Panc1 (cell line): ENCODE measurements at regions not wholly inside any gene's neighbourhood (a gene's known extent, or its start where the extent isn't known, plus 50 kb on each side); places are given as distances from the start of the nearest gene placed in this dataset.

ENCODE experiments used
- ATAC-seq: fragments of 200-7000 bp; cut with Tn5 transposase; 2 replicates; pipeline ENCODE4 v1.9.1; 2020; ENCODE audit warnings: mild to moderate bottlenecking, moderate library complexity
- BruUV-seq: library from RNA; stranded (reverse); fragments of 400-500 nt; replicated peaks from 2 replicates; lab custom pipeline; 2021; lab: Mats Ljungman, UMichigan
- CTCF ChIA-PET: fragments of 300-600 bp; sonication (Branson Sonifier 250); formaldehyde crosslinking; loops from one replicate; lab custom pipeline; 2022; ENCODE audit warnings: antibody characterized with exemption; lab: Charles Lee
- POLR2A ChIA-PET: fragments of 300-600 bp; sonication (Branson Sonifier 250); formaldehyde crosslinking; loops from one replicate; lab custom pipeline; 2022; ENCODE audit warnings: antibody characterized with exemption; lab: Charles Lee
- DNase-seq: peaks from one replicate; pipeline ENCODE4 v3.0.0-alpha.2; 2010; ENCODE audit warnings: low read depth, low spot score
- H3K27ac ChIP-seq: 2 replicates; pipeline ENCODE4 v1.5.1; 2011; ENCODE audit warnings: mild to moderate bottlenecking, low read length, inconsistent platforms
- H3K27me3 ChIP-seq: fragments of 200-500 bp; sonication (Bioruptor generic); 2 replicates; pipeline ENCODE4 v1.6.0; 2014; ENCODE audit warnings: low read length, inconsistent platforms; ENCODE audit not compliant: control insufficient read depth, insufficient read depth
- H3K36me3 ChIP-seq: fragments of 200-500 bp; sonication (Bioruptor generic); 2 replicates; pipeline ENCODE4 v1.5.1; 2014; ENCODE audit warnings: inconsistent platforms, mild to moderate bottlenecking, low read length, moderate library complexity; ENCODE audit not compliant: control insufficient read depth, insufficient read depth
- H3K4me1 ChIP-seq: 2 replicates; pipeline ENCODE4 v1.5.1; 2011; ENCODE audit warnings: inconsistent platforms, mild to moderate bottlenecking, low read length, moderate library complexity; ENCODE audit not compliant: control insufficient read depth, insufficient read depth
- H3K4me3 ChIP-seq, 2 experiments: 2 replicates each; pipeline ENCODE4 v1.5.1; 2011 to 2012; ENCODE audit warnings: low read depth in 2 of 2, low read length in 2 of 2, mild to moderate bottlenecking in 2 of 2, inconsistent platforms in 1 of 2, moderate library complexity in 1 of 2
- H3K9me3 ChIP-seq: fragments of 200-500 bp; sonication (Bioruptor generic); 2 replicates; pipeline ENCODE4 v1.5.1; 2014; ENCODE audit warnings: low read depth, mild to moderate bottlenecking, inconsistent platforms, low read length, moderate library complexity; ENCODE audit not compliant: control insufficient read depth, insufficient read depth
- POLR2AphosphoS5 ChIP-seq: IDR thresholded peaks from 2 replicates; pipeline ENCODE4 v1.6.1; 2012; ENCODE audit warnings: mild to moderate bottlenecking, low read depth, low read length, moderate library complexity
- SIN3A ChIP-seq: IDR thresholded peaks from 2 replicates; pipeline ENCODE4 v1.6.1; 2012; ENCODE audit warnings: low read depth, mild to moderate bottlenecking, low read length, moderate library complexity, borderline replicate concordance; ENCODE audit not compliant: insufficient read depth
- TCF7L2 ChIP-seq: IDR thresholded peaks from 2 replicates; pipeline ENCODE4 v1.6.1; 2011; ENCODE audit warnings: mild to moderate bottlenecking, low read depth, low read length, inconsistent platforms
- in situ Hi-C: cut with HindIII; loops from 2 replicates; pipeline ENCODE4 v1.10.0; 2016; ENCODE audit warnings: low sequenced_read_pairs, low pct_unique_long_range_greater_than_20kb
- intact Hi-C: fragments of 100-400 bp; cut with micrococcal nuclease; formaldehyde crosslinking; loops from one replicate; pipeline ENCODE4 v1.10.0; 2022; ENCODE audit not compliant: unreplicated experiment
- TF ChIP-seq, protein P1 (sequence below): fragments of 450-650 bp; IDR thresholded peaks from 2 replicates; pipeline ENCODE4 v1.5.1; 2017; ENCODE audit warnings: mild to moderate bottlenecking
- TF ChIP-seq, protein P2 (sequence below), 2 experiments: IDR thresholded peaks; 2 replicates each; pipeline ENCODE4 v1.6.1; 2011 to 2012; ENCODE audit warnings: low read depth in 2 of 2, control low read depth in 1 of 2, low read length in 1 of 2, mild to moderate bottlenecking in 1 of 2, moderate library complexity in 1 of 2; ENCODE audit not compliant: insufficient read depth in 1 of 2

DNA sequence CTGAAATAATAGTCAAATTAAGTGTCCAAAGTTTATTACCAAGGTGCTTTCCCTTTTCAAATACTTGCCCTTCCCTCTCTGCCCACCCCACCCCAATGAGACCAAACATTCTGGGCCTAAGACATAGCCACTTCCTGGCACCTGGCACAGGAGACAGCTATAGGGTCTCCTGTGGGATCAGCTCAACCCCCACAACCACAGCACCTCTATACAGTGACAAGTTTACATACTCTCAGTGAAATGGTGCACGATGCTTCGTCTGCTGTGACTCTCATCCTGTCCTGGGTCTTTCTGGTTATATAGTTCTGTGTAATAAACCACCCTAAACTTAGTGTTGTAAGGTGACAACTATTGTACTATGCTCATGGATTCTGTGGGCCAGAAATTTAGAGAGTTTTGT, 466.2 kb downstream of the FBXO15 start:
- DNase-seq (no peak), ATAC-seq (no peak)
- intact Hi-C loops = no loop called here
- ChIA-PET POLR2A (no interaction called here), CTCF (no interaction called here)
- BruUV-seq = no TSS peak
- TF ChIP-seq, protein P1, sequence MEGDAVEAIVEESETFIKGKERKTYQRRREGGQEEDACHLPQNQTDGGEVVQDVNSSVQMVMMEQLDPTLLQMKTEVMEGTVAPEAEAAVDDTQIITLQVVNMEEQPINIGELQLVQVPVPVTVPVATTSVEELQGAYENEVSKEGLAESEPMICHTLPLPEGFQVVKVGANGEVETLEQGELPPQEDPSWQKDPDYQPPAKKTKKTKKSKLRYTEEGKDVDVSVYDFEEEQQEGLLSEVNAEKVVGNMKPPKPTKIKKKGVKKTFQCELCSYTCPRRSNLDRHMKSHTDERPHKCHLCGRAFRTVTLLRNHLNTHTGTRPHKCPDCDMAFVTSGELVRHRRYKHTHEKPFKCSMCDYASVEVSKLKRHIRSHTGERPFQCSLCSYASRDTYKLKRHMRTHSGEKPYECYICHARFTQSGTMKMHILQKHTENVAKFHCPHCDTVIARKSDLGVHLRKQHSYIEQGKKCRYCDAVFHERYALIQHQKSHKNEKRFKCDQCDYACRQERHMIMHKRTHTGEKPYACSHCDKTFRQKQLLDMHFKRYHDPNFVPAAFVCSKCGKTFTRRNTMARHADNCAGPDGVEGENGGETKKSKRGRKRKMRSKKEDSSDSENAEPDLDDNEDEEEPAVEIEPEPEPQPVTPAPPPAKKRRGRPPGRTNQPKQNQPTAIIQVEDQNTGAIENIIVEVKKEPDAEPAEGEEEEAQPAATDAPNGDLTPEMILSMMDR = no peak
- TF ChIP-seq, protein P2, sequence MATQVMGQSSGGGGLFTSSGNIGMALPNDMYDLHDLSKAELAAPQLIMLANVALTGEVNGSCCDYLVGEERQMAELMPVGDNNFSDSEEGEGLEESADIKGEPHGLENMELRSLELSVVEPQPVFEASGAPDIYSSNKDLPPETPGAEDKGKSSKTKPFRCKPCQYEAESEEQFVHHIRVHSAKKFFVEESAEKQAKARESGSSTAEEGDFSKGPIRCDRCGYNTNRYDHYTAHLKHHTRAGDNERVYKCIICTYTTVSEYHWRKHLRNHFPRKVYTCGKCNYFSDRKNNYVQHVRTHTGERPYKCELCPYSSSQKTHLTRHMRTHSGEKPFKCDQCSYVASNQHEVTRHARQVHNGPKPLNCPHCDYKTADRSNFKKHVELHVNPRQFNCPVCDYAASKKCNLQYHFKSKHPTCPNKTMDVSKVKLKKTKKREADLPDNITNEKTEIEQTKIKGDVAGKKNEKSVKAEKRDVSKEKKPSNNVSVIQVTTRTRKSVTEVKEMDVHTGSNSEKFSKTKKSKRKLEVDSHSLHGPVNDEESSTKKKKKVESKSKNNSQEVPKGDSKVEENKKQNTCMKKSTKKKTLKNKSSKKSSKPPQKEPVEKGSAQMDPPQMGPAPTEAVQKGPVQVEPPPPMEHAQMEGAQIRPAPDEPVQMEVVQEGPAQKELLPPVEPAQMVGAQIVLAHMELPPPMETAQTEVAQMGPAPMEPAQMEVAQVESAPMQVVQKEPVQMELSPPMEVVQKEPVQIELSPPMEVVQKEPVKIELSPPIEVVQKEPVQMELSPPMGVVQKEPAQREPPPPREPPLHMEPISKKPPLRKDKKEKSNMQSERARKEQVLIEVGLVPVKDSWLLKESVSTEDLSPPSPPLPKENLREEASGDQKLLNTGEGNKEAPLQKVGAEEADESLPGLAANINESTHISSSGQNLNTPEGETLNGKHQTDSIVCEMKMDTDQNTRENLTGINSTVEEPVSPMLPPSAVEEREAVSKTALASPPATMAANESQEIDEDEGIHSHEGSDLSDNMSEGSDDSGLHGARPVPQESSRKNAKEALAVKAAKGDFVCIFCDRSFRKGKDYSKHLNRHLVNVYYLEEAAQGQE (IDR thresholded peaks at IDR 0.05; ENCODE audit: insufficient read depth in 1 of 2, low read depth in 2 of 2, low read length in 1 of 2) = no peak
- TF ChIP-seq POLR2AphosphoS5 (no peak), TCF7L2 (no peak), SIN3A (no peak)
- Histone ChIP-seq H3K27me3 (no peaks in the 10 kb centered on the region), H3K4me1 (no peaks in the 10 kb centered on the region), H3K27ac (no peak overlapping the region), H3K4me3 (no peak overlapping the region), H3K36me3 (no peaks in the 10 kb centered on the region), H3K9me3 (no peaks in the 10 kb centered on the region)
- in situ Hi-C loops = no loop called here

DNA sequence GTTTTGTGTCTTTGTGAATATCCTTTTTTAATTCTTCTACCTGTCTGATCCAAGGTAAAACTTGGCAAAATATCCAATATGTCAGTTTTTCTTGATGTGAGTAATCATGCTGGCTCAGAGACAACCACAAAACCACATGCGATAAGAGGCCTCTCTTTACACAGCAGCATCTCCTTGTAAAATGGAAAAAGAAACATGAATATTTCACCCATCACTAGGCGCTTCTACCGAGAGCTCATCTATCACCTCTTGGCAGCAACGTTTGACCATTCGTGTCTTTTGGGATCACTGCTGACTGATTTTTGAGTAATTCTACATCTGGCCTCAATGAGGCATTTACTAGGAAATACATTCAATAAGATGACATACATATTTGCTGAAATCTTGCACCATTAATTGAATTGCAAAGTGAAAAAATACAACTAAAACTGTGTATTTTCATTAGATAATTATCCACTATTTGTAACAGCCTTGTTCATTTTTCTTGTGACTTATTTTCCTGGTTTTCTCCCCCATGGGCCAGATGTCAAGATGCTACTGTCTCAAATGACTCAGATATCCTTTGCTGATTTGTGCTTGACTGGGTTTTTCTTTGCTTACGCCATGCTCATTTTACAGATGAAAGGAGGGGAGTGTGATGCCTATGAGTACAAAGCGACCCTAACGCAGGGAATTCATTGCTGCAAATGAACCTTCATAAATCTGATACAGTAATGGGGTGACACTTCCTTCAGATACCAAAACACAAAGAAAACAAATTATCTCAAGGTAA, 467.5 kb downstream of the FBXO15 start:
- CTCF ChIA-PET = no interaction called here
- BruUV-seq = no TSS peak
- in situ Hi-C loops (no loop called here), intact Hi-C loops (no loop called here)
- Histone ChIP-seq H3K27ac (no peak overlapping the region), H3K4me1 (no peaks in the 10 kb centered on the region), H3K9me3 (no peaks in the 10 kb centered on the region), H3K36me3 (no peaks in the 10 kb centered on the region), H3K4me3 (no peak overlapping the region), H3K27me3 (no peaks in the 10 kb centered on the region)
- POLR2A ChIA-PET = no interaction called here
- TF ChIP-seq, protein P1 = no peak
- TF ChIP-seq TCF7L2 (no peak), POLR2AphosphoS5 (no peak), SIN3A (no peak)
- TF ChIP-seq, protein P2 (IDR thresholded peaks at IDR 0.05; ENCODE audit: insufficient read depth in 1 of 2, low read depth in 2 of 2, low read length in 1 of 2) = no peak
- DNase-seq (no peak), ATAC-seq (no peak)
